NCI-H526 treated with DMSO at 0.1 percent for 48 hours (cell line): ENCODE measurements at regions not wholly inside any gene's neighbourhood (a gene's known extent, or its start where the extent isn't known, plus 50 kb on each side); places are given as distances from the start of the nearest gene placed in this dataset.
"Not testable (repeated sequence)": the region's sequence is repeated elsewhere in the genome, so short reads cannot be mapped to it uniquely, and the experiment has no call there.

Experiments
- DNase-seq: peaks from one replicate; lab custom pipeline; 2025; lab: John Stamatoyannopoulos, UW

DNA sequence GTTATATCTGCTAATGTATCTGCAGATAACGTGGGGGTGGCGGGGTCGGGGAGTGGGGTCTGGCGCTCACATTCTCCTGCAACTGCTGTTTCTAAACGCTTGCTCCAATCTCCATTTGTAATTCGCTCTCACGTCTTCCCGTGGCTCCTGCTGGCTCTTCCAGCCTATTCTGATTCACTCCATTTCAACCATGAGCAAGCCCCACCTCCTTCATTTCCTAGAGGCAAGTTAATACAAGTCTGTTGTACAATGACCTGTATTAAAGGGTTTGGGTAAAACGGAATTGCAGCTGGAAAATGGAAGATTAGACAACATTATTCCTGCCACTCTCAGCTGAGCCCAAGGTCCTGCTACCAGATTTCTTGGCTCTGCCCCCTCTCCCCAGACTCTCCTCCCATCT is 132.3 kb downstream of the CSNK2A3 start:
- DNase-seq, result no peak

DNA sequence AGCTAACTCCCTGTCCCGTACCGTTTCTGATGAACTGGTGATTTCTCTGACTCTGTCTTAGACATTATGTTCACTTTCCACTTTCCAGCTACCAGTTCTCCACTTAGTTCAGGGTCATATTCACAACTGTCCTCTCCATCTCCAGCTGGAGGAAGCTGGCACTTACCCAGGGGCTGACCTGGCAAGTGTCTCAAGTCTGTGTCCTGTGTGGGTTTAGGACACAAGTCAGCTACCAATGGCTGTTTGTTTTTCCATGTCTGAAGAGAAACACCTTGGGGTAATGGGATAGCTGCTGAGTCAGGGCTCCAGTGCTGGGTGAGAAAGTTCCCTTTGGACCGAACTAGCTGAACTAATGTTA is 134.4 kb downstream of the CSNK2A3 start:
- no peak for DNase-seq

DNA sequence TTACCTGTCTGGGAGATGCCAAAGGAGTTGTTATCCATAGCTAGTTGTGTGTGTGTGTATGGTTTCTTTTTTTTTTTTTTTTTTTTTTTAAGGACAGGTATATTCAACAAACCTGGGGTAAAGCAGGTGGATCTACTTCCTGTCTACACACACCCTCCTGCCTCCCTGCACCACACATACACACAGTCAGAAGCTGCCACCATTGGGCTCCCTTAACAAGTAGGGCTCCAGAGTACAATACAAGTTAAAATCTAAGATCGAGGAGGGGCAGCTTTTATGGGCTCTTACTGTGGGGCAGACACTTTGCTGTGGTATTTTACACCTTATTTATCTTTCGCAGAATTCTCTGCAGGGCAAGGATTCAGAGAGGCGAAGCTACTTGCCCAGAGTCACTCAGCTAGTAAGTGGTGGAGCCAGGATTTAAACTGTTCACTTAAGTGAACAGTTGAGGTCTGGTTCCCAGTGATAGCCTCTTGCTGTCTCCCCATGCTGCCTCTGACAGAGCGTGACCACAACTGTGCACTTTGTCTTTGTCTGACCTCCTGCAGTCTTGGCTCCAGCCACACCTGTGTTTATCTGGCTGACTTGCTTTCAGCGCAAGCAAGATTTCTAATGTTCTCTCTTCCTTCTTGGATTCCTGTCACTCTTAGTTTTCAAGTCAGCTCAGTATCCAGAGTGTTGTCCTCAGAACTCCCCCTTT is 135.0 kb downstream of the CSNK2A3 start:
- DNase-seq, result no peak

DNA sequence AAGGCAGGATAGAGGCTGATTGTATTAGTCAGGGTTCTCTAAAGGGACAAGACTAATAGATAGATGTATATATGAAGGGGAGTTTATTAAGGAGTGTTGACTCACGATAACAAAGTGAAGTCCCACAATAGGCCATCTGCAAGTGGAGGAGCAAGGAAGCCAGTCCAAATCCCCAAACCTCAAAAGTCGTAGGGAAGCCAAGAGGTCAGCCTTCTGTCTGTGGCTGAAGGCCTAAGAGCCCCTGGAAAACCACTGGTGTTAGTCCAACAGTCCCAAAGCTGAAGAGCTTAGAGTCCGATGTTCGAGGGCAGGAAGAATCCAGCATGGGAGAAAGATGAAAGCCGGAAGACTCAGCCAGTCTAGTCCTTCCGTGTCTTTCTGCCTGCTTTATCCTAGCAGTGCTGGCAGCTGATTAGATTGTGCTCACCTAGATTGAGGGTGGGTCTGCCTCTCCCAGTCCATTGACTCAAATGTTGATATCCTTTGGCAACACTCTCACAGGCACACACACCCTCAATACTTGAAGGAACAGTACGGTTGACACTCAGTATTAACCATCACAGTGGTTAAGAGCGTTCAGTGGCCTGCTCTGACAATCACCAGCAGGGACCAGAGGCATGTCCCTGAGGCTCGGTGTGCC is 135.6 kb downstream of the CSNK2A3 start:
- DNase-seq, result no peak

DNA sequence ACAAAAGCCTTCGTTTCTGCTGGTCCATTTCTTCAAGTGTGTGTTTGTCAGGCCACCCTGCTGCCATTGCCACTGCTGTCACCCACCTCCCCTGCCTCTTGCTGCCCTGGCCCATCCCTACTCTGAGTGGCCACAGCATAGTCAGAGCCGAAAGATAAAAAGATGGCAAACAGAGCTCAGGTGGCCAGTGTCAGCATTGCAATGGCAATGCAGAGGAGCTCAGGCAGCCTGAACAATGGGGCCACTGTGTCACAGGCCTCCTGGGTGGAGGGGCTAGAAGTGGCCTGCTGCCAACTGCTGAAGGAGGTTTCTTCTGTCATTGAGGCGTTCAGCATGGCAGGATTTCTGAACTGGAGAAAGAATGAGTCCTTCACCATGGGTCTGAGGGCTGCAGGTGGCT is 137.1 kb downstream of the CSNK2A3 start:
- peak; percentile 35 for DNase-seq

- no peak for DNase-seq
Measured at GRCh38 chr11:11215058-11215815, 137.8 kb downstream of the CSNK2A3 start.

DNA sequence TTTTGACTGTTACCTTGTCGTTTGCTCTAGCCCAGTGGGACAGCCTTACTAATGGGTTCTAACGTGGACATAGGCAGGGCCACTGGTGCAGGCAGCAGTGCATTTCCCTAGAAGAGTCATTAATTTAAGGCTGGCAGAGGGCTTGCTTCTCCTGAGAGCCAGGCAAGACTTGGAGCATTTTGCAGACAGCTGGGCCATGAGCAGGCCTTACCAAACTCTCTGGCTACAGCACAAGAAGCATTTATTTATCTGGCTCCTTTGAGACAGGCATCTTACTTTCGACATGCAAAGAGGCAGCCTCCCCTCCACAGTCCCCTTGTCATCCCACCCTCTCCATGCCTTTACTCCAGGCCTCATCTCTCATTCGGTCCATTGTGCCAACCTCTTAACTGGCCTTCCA is 139.9 kb downstream of the CSNK2A3 start:
- DNase-seq, result no peak

DNA sequence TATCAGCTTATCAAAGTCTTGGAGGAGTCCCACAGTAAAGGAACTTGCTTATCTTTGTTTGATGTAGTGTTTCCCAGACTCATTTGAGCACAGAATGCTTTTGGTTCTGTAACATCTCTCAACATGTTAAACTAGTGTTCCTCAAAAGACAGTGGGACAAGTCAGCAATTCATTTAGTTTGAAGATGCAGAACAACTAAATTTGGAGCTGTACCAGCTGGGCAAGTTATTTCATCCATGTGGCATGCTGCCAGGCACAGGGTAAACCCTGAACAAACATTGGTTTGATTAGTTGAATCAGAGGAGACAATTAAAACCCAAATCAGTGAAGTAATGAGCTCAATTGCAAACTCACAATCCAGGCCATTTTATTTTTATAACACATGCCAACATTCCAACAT is 141.2 kb downstream of the CSNK2A3 start:
- DNase-seq, result no peak

DNA sequence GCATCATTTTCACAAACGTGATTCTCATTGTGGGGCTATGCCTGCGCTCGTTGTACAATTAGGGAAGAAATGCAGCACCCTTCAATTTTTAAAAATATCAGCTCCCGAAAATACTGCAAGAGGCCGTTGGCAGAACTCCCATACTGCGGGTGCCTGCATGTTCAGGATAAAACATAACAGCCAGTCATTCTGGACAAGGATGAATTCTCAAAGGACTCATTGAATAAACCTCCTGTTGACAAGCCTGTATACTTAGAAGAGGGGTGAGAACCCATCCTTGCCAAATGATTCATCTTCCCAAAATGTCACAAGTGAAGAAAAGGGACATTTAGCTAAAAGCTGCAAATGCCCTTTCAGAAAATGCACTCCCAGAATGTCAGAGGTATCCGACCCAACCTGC is 141.9 kb downstream of the CSNK2A3 start:
- DNase-seq, result no peak

- no peak for DNase-seq
Measured at GRCh38 chr11:11210446-11210845, 142.6 kb downstream of the CSNK2A3 start.

DNA sequence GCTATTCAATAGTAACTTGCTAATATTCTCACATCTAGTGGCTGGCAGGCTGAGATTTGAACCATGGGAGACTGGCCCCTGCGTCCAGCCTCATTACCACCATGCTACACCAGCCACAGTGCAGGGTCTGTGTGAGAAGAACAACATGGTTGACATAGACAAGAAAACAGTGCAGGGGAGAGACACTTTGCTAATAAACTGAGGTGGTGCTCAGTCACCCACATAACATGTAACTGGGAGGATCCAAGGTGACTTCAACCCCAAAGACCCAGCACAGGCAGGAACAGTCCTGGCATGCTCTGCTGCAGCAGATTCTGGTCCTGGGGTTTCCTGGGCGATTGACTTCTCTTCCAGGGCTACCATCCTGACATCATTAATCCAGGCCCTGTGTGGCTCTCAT is 143.1 kb downstream of the CSNK2A3 start:
- no peak for DNase-seq

DNA sequence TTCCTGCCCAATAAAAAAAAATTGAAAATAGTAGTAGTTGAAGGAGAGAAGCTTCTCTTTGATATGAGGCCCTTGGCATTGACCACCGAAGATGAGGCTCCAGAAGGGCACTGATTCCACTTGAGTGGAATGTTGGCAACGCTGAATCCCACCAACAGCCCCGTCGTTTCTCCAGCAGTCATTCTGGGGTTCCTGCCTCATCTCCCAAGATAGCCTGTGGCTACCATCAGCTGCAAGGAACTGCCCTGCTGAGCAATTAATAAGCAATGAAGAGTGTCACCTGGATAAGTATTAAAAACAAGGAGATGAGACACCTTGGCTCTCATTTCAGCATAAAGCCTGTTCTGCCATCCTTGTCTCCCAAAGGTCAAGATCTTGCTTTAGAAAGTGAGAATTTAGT is 144.1 kb downstream of the CSNK2A3 start:
- DNase-seq, result no peak

- no peak for DNase-seq
Measured at GRCh38 chr11:11207428-11207827, 145.6 kb downstream of the CSNK2A3 start.

DNA sequence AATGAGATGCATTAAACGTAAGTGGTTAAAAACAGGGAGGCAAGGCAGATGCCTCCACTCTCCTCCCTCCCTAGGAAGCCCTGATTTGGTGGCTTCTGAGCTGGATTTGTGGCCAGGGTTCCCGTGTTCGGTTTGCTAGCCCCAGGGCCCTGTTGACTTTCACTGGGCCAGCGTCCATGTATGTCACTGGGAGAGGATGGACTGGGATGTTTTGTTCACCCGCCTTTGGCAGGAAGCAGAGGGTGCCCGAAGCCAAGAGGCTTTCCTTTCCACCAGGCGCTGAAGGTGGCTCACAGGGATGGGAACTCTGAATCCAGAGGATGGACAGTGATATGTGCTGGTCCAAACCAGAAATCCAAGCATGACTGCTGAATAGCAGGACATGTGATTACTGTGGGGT is 146.6 kb downstream of the CSNK2A3 start:
- DNase-seq, result no peak

DNA sequence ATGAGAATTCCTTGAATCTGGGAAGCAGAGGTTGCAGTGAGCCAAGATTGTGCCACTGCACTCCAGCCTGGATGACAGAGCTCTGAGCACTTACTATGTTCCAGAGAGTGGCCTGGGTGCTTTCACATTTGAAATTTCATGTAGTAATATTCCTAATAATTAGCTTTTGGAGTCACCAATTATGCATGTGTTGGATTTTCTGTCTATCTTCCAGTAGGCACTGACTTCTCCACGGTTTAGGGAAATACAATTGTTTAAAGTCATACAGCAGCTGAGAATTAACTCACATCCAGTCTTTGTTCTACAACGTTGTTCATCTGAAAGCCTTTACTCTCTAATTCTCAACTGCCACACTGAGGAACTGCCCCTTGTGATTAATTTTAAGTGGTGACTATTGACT is 150.2 kb downstream of the CSNK2A3 start:
- DNase-seq, result no peak

DNA sequence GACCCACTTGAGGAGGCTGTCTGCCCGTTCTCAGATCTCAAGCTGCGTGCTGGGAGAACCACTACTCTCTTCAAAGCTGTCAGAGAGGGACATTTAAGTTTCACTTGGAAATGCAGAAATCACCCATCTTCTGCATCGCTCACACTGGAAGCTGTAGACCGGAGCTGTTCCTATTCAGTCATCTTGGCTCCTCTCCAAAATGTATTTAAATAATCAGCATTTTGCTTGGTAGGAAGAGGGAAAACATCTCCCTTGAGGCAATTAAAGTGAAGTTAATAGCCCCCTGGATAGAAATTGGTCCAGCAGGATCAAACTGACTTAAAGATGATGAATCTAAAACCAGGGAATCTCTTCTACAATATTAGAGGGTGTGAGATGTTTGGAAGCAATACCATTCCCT is 151.7 kb downstream of the CSNK2A3 start:
- DNase-seq, result not testable (repeated sequence)

DNA sequence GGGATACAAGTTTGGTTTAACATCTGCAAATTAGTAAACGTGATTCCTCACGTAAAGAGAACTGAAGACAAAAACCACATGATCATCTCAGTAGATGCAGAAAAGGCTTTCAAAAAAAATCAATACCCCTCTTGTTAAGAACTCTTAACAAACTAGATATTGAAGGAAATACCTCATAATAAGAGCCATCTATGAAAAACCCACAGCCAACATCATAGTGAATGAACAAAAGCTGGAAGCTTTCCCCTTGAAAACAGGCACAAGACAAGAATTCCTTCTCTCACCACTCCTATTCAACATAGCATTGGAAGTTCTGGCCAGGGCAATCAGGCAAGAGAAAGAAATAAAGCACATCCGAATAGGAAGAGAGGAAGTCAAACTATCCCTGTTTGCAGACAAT is 160.5 kb downstream of the CSNK2A3 start:
- DNase-seq, result no peak

DNA sequence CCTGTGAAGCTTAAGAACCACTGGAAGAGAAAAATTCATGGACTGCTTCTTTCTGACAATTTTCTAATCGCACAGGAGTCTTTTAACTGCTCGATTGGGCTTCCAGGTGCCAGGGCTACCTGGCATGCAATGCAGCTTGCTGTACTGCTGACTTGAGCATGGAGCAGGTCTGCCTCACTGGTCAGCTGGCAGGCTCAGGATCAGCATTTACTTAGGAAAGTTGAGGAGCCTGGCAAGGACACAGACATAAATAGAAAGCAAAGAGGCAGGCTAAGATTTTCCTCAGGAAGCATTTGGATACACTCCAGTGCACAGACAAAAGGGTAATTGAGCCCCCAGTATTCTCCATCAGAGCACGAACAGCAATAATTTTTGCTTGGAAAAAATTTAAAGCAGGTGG is 163.5 kb downstream of the CSNK2A3 start:
- no peak for DNase-seq

DNA sequence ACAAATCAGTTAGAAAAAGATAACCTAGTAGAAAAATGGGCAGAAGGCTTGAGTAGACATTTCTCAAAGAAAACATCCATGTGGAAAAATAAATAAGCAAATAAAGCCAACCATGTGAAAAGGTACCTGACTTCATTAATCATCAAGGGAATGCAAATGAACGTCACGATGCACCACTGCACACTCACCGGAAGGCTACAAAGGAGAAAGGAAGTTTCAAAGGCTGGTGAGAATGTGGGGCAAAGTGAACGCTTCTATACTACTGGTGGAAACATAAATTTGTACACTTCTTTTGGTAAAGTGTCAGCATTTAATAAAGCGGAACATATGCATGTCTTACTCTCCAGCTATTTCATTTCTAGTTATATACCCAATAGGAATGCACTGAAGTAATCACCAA is 166.8 kb downstream of the CSNK2A3 start:
- peak; percentile 64 for DNase-seq

DNA sequence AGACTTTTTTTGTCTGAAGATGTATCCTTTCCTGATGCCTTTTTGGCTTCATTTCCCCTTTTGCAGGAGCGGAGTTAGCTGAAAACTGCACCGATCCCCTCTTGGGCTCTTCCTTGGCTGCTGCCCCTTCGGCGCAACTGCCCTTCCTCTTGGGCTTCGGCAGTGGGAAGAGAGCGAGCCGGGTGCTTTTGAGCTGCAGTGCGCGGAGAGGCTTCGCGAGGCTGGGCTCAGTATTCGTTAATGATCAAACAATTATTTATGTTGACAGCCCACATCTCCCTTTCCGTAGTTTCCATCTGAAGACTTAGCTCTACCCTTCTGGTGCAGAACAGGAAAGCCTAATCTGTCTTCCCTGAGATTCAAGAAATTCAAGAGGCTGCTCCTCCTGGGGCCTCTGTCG is 170.8 kb downstream of the CSNK2A3 start:
- DNase-seq, result no peak

DNA sequence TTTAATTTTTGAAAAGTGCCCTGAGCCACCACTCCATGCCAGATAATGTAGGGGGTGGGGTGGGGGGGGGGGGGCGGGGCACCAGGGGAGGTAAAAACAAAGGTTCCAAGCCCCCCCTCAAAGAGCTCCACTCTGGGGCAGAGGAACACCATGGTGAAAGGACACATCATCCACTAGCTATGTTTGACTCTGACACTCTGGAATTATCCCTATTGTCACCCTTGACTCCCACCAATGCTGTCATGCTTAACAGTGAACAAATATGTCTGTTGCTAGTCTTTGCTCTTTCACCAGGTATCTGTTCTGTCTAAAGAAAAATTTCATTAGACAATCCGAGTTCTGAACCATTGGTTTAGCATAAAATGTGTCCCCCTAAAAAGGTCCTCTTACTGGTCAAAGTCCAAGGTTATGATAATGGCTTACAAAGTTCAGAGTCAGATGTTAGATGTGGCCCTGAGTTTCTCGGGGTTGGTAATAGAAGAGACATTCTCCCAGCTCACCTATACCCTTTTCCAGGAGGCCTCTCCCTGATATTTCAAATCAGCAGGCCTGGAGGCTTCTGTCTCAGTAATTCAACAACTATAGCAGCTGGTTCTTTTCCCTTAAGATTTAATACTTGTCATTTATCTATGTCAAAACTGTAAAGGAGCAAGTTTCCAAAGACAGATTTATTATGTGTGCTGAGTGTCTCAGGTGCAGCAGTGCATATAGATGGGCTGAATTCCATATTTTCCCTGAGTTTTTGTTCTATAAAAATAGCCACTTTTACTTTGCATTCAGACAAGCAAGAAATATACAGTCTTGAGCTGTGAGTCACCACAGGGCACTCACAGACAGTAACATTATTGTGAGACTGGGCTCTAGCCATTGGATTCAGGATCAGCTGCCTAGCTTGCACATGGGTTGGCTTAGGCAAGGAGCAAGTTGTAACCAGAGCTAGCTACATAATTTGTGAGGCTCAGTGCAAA is 174.1 kb downstream of the CSNK2A3 start:
- DNase-seq, result peak; percentile 34

DNA sequence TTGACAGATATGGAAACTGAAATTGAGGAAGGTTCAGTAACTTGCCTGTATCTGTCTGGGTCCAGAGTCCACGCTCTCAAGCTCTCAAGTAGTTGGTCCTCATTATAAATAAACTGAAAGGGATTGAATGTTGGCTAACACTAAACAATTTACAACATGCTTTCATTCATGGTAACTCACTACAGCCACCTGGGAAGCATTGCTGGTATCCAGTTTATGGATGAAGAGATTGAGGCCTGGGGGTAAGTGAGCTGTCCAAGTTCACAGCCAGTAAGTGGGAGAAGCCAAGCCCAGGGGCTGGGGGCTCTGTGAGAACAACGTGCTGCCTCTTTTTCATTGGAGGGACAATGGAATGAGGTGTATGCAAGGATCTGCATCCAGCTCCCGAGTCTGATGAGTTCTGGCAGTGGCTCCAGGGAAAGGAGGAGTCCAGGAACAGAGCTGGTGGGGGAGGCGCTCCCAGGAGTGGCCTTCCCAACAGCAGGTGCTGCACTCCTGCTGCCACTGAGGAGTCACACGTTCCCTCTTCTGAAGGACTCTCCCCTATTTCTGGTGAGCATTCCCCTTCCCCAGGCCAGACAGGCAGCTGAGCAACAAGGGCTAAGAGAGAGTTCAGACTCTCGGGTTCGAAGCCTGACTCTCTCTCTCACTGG is 175.8 kb downstream of the CSNK2A3 start:
- DNase-seq, result no peak
